Ovary (tissue), 7 donors: ENCODE measurements at regions not wholly inside any gene's neighbourhood (a gene's known extent, or its start where the extent isn't known, plus 50 kb on each side); places are given as distances from the start of the nearest gene placed in this dataset.

ENCODE experiments used
- DNase-seq, 5 donors: peaks; one replicate each; pipeline ENCODE4 v3.0.0-alpha.2; 2019 to 2020
- H3K27ac ChIP-seq, 2 donors: fragments of 200-600 bp; one replicate each; pipeline versions ENCODE4 v1.5.1 to v1.8.0; 2019 to 2022
- H3K27me3 ChIP-seq: fragments of 200-600 bp; one replicate; pipeline ENCODE4 v1.8.0; 2022
- H3K36me3 ChIP-seq: fragments of 200-600 bp; sonication (generic); one replicate; pipeline ENCODE4 v1.5.1; 2019
- H3K4me1 ChIP-seq: one replicate; pipeline ENCODE4 v1.8.1; 2013; ENCODE audit warnings: mild to moderate bottlenecking, moderate library complexity; ENCODE audit not compliant: insufficient read depth
- H3K4me3 ChIP-seq: fragments of 200-600 bp; sonication (generic); one replicate; pipeline ENCODE4 v1.5.1; 2017
- H3K9me3 ChIP-seq, 2 donors: fragments of 200-600 bp in 1 of 2; sonication (generic) in 1 of 2; one replicate each; pipeline versions ENCODE4 v1.5.1 to v1.8.1; 2013 to 2019; ENCODE audit warnings: mild to moderate bottlenecking in 1 of 2, moderate library complexity in 1 of 2
- CTCF ChIP-seq, 3 donors: fragments of 450-650 bp in 2 of 3; fragments of 200-600 bp in 1 of 3; IDR thresholded peaks; one replicate each; pipeline versions ENCODE4 v1.5.1 to v1.8.0; 2016 to 2022; ENCODE audit warnings: antibody characterized with exemption in 3 of 3, mild to moderate bottlenecking in 1 of 3
- EP300 ChIP-seq: sonication (generic); formaldehyde crosslinking; IDR thresholded peaks from one replicate; pipeline ENCODE4 v1.6.1; 2017; ENCODE audit warnings: antibody characterized with exemption
- POLR2A ChIP-seq: fragments of 450-650 bp; IDR thresholded peaks from one replicate; pipeline ENCODE4 v1.6.1; 2017; ENCODE audit warnings: antibody characterized with exemption, mild to moderate bottlenecking, moderate library complexity
- WGBS, 3 donors: extraction: QIAGEN DNeasy Blood & Tissue Kit in 1 of 3; methylation state at CpG; one replicate each; pipeline versions ENCODE4 v1.1.5 to v1.1.7; 2013 to 2017; 5-methylcytosine and 5-hydroxymethylcytosine counted together
- intact Hi-C, 4 donors: fragments of 100-400 bp; cut with DNase I; formaldehyde crosslinking; loops; one replicate each; pipeline versions ENCODE4 v1.11.0 to v1.15.1; 2022 to 2023
- donor health status: DM: no; HTN: no; CAD: no; lungs with moderate emphysema.
- donor health status: DM: no; HTN: no; CAD: no.
- donor health status: Bipolar disorder and iron deficiency.
- donor health status: DM: no; HTN: no; CAD: no.
- donor health status: DM: yes; HTN: yes; CAD: no.

- Histone ChIP-seq H3K4me1 (no peaks in the 10 kb centered on the region), H3K27ac (no peak overlapping the region), H3K36me3 (no peaks in the 10 kb centered on the region), H3K27me3 (no peaks in the 10 kb centered on the region), H3K9me3 (peaks cover 0 to 3% of the 10 kb centered on the region in 2 donors), H3K4me3 (no peak overlapping the region)
- intact Hi-C loops, result no loop called here
- WGBS, 3 donors, result 82 to 94% (median 91%) methylated on average over 9 of the region's 9 CpGs
- TF ChIP-seq EP300, result no peak
- no peak for DNase-seq
These were observed 825.2 kb upstream of the SALL3 start for GRCh38 chr18:78154444-78154843.

GRCh38 chr18:78154853-78155252, 824.8 kb upstream of the SALL3 start:
- Histone ChIP-seq H3K36me3 (no peaks in the 10 kb centered on the region), H3K27me3 (no peaks in the 10 kb centered on the region), H3K4me1 (no peaks in the 10 kb centered on the region), H3K4me3 (no peak overlapping the region), H3K27ac (no peak overlapping the region), H3K9me3 (peaks cover 0 to 3% of the 10 kb centered on the region in 2 donors)
- WGBS, 3 donors, result 66 to 83% (median 66%) methylated on average over 4 of the region's 4 CpGs
- intact Hi-C loops, result no loop called here
- TF ChIP-seq EP300 (no peak), CTCF (IDR thresholded peaks at IDR 0.05) (no peak), POLR2A (no peak)
- no peak for DNase-seq

GRCh38 chr18:78156466-78156865, 823.2 kb upstream of the SALL3 start:
- no peak overlapping the region for H3K4me3 ChIP-seq
- H3K9me3 ChIP-seq, result peaks cover 0 to 3% of the 10 kb centered on the region in 2 donors
- no peak for DNase-seq
- intact Hi-C loops, result no loop called here
- H3K36me3 ChIP-seq, result no peaks in the 10 kb centered on the region
- no peak for TF ChIP-seq CTCF (IDR thresholded peaks at IDR 0.05)
- no peak for TF ChIP-seq POLR2A
- TF ChIP-seq EP300, result no peak
- 29 to 35% (median 33%) methylated on average over 1 of the region's 1 CpG for WGBS, 3 donors
- no peak overlapping the region for H3K27ac ChIP-seq
- H3K4me1 ChIP-seq, result no peaks in the 10 kb centered on the region
- H3K27me3 ChIP-seq, result no peaks in the 10 kb centered on the region

GRCh38 chr18:78158943-78159342, 820.7 kb upstream of the SALL3 start:
- no peaks in the 10 kb centered on the region for H3K9me3 ChIP-seq
- TF ChIP-seq CTCF (IDR thresholded peaks at IDR 0.05) (no peak), EP300 (no peak), POLR2A (no peak)
- H3K27ac ChIP-seq, result no peak overlapping the region
- intact Hi-C loops, result no loop called here
- 88 to 90% (median 89%) methylated on average over 17 of the region's 17 CpGs for WGBS, 3 donors
- no peaks in the 10 kb centered on the region for H3K4me1 ChIP-seq
- DNase-seq, result no peak
- H3K36me3 ChIP-seq, result no peaks in the 10 kb centered on the region
- no peaks in the 10 kb centered on the region for H3K27me3 ChIP-seq
- no peak overlapping the region for H3K4me3 ChIP-seq

- H3K27me3 ChIP-seq, result no peaks in the 10 kb centered on the region
- TF ChIP-seq EP300 (no peak), POLR2A (no peak), CTCF (IDR thresholded peaks at IDR 0.05) (no peak)
- intact Hi-C loops, result no loop called here
- DNase-seq, result no peak
- H3K4me3 ChIP-seq, result no peak overlapping the region
- H3K36me3 ChIP-seq, result no peaks in the 10 kb centered on the region
- H3K4me1 ChIP-seq, result no peaks in the 10 kb centered on the region
- H3K27ac ChIP-seq, result no peak overlapping the region
- whole genome bisulfite sequencing, 3 donors, result 84 to 94% (median 89%) methylated on average over 8 of the region's 8 CpGs
- H3K9me3 ChIP-seq, result no peaks in the 10 kb centered on the region
These were observed 820.2 kb upstream of the SALL3 start for GRCh38 chr18:78159397-78159796.
